K562 (cell line): ENCODE measurements at regions not wholly inside any gene's neighbourhood (a gene's known extent, or its start where the extent isn't known, plus 50 kb on each side); places are given as distances from the start of the nearest gene placed in this dataset.

Source experiments
- CCNT2 ChIP-seq: IDR thresholded peaks from 2 replicates; pipeline ENCODE4 v1.6.1; 2011; ENCODE audit warnings: borderline replicate concordance, low read depth, mild to moderate bottlenecking, moderate library complexity, mixed read lengths, low read length; ENCODE audit not compliant: insufficient read length; ENCODE audit errors: extremely low read depth
- CEBPB ChIP-seq: fragments of 450-650 bp; IDR thresholded peaks from 2 replicates; pipeline ENCODE4 v1.6.1; 2016; ENCODE audit warnings: missing genetic modification characterization, missing compliant biosample characterization
- DIDO1 ChIP-seq: fragments of 450-650 bp; IDR thresholded peaks from 2 replicates; pipeline ENCODE4 v1.6.1; 2016; ENCODE audit warnings: low read depth, missing biosample characterization, missing genetic modification characterization
- ELF4 ChIP-seq: fragments of 450-650 bp; formaldehyde crosslinking; IDR thresholded peaks from 2 replicates; pipeline ENCODE4 v1.4.0; 2022; ENCODE audit warnings: missing genetic modification characterization
- EP300 ChIP-seq: IDR thresholded peaks from 2 replicates; pipeline ENCODE4 v1.6.1; 2012; ENCODE audit warnings: low read length, improper control_type of control experiment
- HCFC1 ChIP-seq: IDR thresholded peaks from 2 replicates; pipeline ENCODE4 v1.6.1; 2012; ENCODE audit warnings: low read depth, low read length, improper control_type of control experiment
- HMG20B ChIP-seq: fragments of 250-450 bp; sonication (Bioruptor Pico); IDR thresholded peaks from 2 replicates; pipeline ENCODE4 v1.5.0; 2021; ENCODE audit warnings: mild to moderate bottlenecking
- MAFK ChIP-seq: IDR thresholded peaks from 2 replicates; pipeline ENCODE4 v1.6.1; 2011; ENCODE audit warnings: low read length, improper control_type of control experiment
- MTF1 ChIP-seq: fragments of 250-450 bp; sonication (Bioruptor Pico); IDR thresholded peaks from 2 replicates; pipeline ENCODE4 v1.9.0; 2021; ENCODE audit warnings: moderate library complexity, mild to moderate bottlenecking, inconsistent platforms, borderline replicate concordance
- NFXL1 ChIP-seq: fragments of 450-650 bp; formaldehyde crosslinking; IDR thresholded peaks from 2 replicates; pipeline ENCODE4 v1.4.0; 2021; ENCODE audit warnings: mild to moderate bottlenecking
- POLR2G ChIP-seq: fragments of 200-400 bp; formaldehyde crosslinking; IDR thresholded peaks from 2 replicates; pipeline ENCODE4 v1.6.1; 2017; ENCODE audit warnings: low read depth, mild to moderate bottlenecking, antibody characterized with exemption, low read length, moderate library complexity
- PTBP1 ChIP-seq: fragments of 200-400 bp; formaldehyde crosslinking; IDR thresholded peaks from 2 replicates; pipeline ENCODE4 v1.6.1; 2017; ENCODE audit warnings: low read depth, low read length
- SIN3B ChIP-seq: fragments of 450-650 bp; IDR thresholded peaks from 2 replicates; pipeline ENCODE4 v1.6.1; 2017; ENCODE audit warnings: low read depth, mild to moderate bottlenecking, moderate library complexity
- TAL1 ChIP-seq: fragments of 450-650 bp; IDR thresholded peaks from 2 replicates; pipeline ENCODE4 v1.6.1; 2016; ENCODE audit warnings: mild to moderate bottlenecking
- TEAD4 ChIP-seq, 2 experiments: sonication (generic) in 1 of 2; formaldehyde crosslinking in 1 of 2; IDR thresholded peaks; 2 replicates each; pipeline versions ENCODE4 v1.6.1 to v1.8.0; 2012 to 2022; ENCODE audit warnings: borderline replicate concordance in 1 of 2, inconsistent platforms in 1 of 2, low read length in 1 of 2, mild to moderate bottlenecking in 1 of 2, missing genetic modification reagents in 1 of 2
- TGIF2 ChIP-seq: sonication (generic); formaldehyde crosslinking; IDR thresholded peaks from 2 replicates; pipeline ENCODE4 v1.8.1; 2022; ENCODE audit warnings: mild to moderate bottlenecking, missing genetic modification reagents, moderate library complexity
- TRIM24 ChIP-seq, 2 experiments: fragments of 450-650 bp; IDR thresholded peaks; 2 replicates each; pipeline ENCODE4 v1.6.1; 2016
- ZNF445 ChIP-seq: fragments of 250-450 bp; sonication (Bioruptor Pico); IDR thresholded peaks from 2 replicates; pipeline ENCODE4 v1.4.0; 2020; ENCODE audit warnings: low read depth, mild to moderate bottlenecking, moderate library complexity
- ZNF696 ChIP-seq: fragments of 250-450 bp; sonication (Bioruptor Pico); conservative IDR thresholded peaks from 2 replicates; pipeline ENCODE4 v1.4.0; 2020; ENCODE audit warnings: mild to moderate bottlenecking, moderate library complexity
- TF ChIP-seq, protein P1 (sequence below): fragments of 450-650 bp; IDR thresholded peaks from one replicate; pipeline ENCODE4 v1.6.1; 2018; ENCODE audit warnings: mild to moderate bottlenecking, moderate library complexity; ENCODE audit not compliant: partially characterized antibody
- TF ChIP-seq, protein P2 (sequence below): fragments of 450-650 bp; formaldehyde crosslinking; IDR thresholded peaks from 2 replicates; pipeline ENCODE4 v1.4.0; 2022; ENCODE audit warnings: mild to moderate bottlenecking, moderate library complexity
- TF ChIP-seq, protein P3 (sequence below): sonication (generic); formaldehyde crosslinking; IDR thresholded peaks from 2 replicates; pipeline ENCODE4 v1.8.0; 2022; ENCODE audit warnings: mild to moderate bottlenecking, missing genetic modification reagents, borderline replicate concordance
- TF ChIP-seq, protein P4 (sequence below): fragments of 450-650 bp; IDR thresholded peaks from 2 replicates; pipeline ENCODE4 v1.6.1; 2014; ENCODE audit warnings: low read depth, mild to moderate bottlenecking, moderate library complexity, borderline replicate concordance

DNA sequence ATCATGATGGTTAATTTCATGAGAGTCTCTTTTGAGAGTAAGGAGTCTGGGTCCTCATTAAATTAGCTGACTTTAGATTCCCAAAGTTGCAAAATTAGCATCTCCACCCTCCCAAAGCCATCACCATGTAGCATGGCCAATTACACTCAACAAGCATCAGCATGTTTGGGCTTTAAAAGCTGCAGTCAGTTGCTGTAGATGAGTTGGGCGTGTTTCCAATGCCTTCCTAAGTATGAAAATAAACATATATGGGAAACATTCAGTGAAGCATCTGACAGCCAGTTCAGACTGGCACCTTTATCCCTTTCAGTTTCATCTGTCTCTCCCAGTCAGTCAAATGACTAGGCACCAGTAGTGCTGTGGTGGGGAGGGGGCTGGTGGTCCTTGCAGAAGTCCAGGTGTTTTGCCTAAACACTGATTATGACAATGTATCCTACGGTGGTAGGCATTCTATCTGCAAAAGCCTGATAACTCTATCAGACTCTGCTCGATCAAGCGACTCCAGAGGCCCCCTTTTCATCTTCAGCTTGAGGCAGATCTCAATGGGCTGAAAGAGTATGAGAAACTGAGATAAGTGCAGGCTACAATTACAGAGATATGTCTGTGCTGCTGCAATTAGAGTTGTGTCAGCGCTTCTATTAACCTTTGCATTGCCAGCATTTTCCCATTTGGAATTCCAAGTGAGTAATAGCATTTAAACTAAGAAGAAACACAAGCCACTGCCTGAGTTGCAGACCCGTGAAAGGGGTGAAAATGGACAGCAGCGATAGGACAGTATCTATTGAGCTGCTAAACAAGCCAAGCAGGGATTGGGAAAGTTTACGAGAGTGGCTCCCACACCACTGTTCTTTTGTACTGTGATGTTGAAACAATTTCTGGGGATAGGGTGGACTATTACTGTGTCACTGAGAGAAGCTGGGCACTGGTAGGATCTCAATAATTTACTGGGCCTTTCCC lies 67.3 kb upstream of the SPOPL start (continued):
- peak; percentile 85 for TF ChIP-seq TEAD4 (IDR thresholded peaks at IDR 0.05; ENCODE audit: low read length)
- TF ChIP-seq TEAD4 (CRISPR knock-in tag; IDR thresholded peaks at IDR 0.05; ENCODE audit: borderline replicate concordance), result no peak
- TF ChIP-seq SIN3B, result no peak
- no peak for TF ChIP-seq MTF1 (CRISPR knock-in tag)
- TF ChIP-seq, protein P1, sequence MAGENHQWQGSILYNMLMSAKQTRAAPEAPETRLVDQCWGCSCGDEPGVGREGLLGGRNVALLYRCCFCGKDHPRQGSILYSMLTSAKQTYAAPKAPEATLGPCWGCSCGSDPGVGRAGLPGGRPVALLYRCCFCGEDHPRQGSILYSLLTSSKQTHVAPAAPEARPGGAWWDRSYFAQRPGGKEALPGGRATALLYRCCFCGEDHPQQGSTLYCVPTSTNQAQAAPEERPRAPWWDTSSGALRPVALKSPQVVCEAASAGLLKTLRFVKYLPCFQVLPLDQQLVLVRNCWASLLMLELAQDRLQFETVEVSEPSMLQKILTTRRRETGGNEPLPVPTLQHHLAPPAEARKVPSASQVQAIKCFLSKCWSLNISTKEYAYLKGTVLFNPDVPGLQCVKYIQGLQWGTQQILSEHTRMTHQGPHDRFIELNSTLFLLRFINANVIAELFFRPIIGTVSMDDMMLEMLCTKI, result no peak
- TF ChIP-seq HCFC1, result no peak
- TF ChIP-seq ZNF445 (CRISPR knock-in tag), result no peak
- TF ChIP-seq CEBPB, result 0 out of 2 replicates have a peak, but pooled peaks have one; percentile 27
- no peak for TF ChIP-seq MAFK
- no peak for TF ChIP-seq CCNT2
- no peak for TF ChIP-seq NFXL1
- no peak for TF ChIP-seq ZNF696 (CRISPR knock-in tag)
- TF ChIP-seq PTBP1, result no peak
- TF ChIP-seq, protein P2, sequence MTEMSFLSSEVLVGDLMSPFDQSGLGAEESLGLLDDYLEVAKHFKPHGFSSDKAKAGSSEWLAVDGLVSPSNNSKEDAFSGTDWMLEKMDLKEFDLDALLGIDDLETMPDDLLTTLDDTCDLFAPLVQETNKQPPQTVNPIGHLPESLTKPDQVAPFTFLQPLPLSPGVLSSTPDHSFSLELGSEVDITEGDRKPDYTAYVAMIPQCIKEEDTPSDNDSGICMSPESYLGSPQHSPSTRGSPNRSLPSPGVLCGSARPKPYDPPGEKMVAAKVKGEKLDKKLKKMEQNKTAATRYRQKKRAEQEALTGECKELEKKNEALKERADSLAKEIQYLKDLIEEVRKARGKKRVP, result no peak
- TF ChIP-seq ELF4 (CRISPR knock-in tag), result no peak
- TF ChIP-seq, protein P3, sequence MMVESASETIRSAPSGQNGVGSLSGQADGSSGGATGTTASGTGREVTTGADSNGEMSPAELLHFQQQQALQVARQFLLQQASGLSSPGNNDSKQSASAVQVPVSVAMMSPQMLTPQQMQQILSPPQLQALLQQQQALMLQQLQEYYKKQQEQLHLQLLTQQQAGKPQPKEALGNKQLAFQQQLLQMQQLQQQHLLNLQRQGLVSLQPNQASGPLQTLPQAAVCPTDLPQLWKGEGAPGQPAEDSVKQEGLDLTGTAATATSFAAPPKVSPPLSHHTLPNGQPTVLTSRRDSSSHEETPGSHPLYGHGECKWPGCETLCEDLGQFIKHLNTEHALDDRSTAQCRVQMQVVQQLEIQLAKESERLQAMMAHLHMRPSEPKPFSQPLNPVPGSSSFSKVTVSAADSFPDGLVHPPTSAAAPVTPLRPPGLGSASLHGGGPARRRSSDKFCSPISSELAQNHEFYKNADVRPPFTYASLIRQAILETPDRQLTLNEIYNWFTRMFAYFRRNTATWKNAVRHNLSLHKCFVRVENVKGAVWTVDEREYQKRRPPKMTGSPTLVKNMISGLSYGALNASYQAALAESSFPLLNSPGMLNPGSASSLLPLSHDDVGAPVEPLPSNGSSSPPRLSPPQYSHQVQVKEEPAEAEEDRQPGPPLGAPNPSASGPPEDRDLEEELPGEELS (CRISPR knock-in tag), result no peak
- TF ChIP-seq DIDO1 (tag), result no peak
- TF ChIP-seq TAL1, result peak; percentile 80
- no peak for TF ChIP-seq TGIF2 (CRISPR knock-in tag)
- TF ChIP-seq, protein P4, sequence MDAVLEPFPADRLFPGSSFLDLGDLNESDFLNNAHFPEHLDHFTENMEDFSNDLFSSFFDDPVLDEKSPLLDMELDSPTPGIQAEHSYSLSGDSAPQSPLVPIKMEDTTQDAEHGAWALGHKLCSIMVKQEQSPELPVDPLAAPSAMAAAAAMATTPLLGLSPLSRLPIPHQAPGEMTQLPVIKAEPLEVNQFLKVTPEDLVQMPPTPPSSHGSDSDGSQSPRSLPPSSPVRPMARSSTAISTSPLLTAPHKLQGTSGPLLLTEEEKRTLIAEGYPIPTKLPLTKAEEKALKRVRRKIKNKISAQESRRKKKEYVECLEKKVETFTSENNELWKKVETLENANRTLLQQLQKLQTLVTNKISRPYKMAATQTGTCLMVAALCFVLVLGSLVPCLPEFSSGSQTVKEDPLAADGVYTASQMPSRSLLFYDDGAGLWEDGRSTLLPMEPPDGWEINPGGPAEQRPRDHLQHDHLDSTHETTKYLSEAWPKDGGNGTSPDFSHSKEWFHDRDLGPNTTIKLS, result no peak
- TF ChIP-seq TRIM24 (IDR thresholded peaks at IDR 0.05), result peak; percentile 38 to 55; a peak in 2 of 4 replicates
- no peak for TF ChIP-seq POLR2G
- peak; percentile 64; the same call in 1 of the 2 replicates for TF ChIP-seq EP300
- no peak for TF ChIP-seq HMG20B (CRISPR knock-in tag)
